Testis (tissue), 2 donors: ENCODE measurements at regions not wholly inside any gene's neighbourhood (a gene's known extent, or its start where the extent isn't known, plus 50 kb on each side); places are given as distances from the start of the nearest gene placed in this dataset.

Experiments
- POLR2A ChIP-seq: fragments of 450-650 bp; IDR thresholded peaks from one replicate; pipeline ENCODE4 v1.6.1; 2017; ENCODE audit warnings: antibody characterized with exemption, mild to moderate bottlenecking, moderate library complexity
- TF ChIP-seq, protein P1 (sequence below), 3 experiments: fragments of 450-650 bp in 2 of 3; fragments of 200-600 bp in 1 of 3; sonication (generic) in 1 of 3; IDR thresholded peaks; one replicate each; pipeline ENCODE4 v1.5.1; 2016 to 2019; ENCODE audit warnings: antibody characterized with exemption in 3 of 3, mild to moderate bottlenecking in 2 of 3, moderate library complexity in 1 of 3

DNA sequence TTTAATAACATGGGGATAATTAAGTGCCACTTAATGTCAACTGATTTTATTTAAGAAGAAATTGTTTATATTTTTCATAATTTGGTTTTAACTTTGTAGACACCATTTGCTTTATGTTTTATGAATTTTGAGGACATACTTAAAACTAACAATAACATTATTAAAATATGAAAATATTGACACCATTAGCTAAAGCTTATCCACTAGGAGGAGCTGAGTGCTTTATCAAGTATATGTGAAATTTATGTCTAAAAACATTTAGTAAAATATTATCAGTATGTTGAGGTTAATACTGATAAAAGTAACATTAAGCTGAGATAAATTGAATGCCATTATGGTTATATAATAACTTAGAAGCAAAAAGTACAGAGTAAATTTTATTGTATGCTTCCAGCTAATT lies 622.1 kb downstream of the ARL4A start:
- TF ChIP-seq, protein P1, sequence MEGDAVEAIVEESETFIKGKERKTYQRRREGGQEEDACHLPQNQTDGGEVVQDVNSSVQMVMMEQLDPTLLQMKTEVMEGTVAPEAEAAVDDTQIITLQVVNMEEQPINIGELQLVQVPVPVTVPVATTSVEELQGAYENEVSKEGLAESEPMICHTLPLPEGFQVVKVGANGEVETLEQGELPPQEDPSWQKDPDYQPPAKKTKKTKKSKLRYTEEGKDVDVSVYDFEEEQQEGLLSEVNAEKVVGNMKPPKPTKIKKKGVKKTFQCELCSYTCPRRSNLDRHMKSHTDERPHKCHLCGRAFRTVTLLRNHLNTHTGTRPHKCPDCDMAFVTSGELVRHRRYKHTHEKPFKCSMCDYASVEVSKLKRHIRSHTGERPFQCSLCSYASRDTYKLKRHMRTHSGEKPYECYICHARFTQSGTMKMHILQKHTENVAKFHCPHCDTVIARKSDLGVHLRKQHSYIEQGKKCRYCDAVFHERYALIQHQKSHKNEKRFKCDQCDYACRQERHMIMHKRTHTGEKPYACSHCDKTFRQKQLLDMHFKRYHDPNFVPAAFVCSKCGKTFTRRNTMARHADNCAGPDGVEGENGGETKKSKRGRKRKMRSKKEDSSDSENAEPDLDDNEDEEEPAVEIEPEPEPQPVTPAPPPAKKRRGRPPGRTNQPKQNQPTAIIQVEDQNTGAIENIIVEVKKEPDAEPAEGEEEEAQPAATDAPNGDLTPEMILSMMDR (IDR thresholded peaks at IDR 0.05) = no peak
- TF ChIP-seq POLR2A = no peak
